HepG2 (cell line): ENCODE measurements at regions not wholly inside any gene's neighbourhood (a gene's known extent, or its start where the extent isn't known, plus 50 kb on each side); places are given as distances from the start of the nearest gene placed in this dataset.

ENCODE experiments used
- BORCS8-MEF2B ChIP-seq: sonication (generic); formaldehyde crosslinking; IDR thresholded peaks from 2 replicates; pipeline ENCODE4 v1.8.0; 2022; ENCODE audit warnings: mild to moderate bottlenecking, missing genetic modification reagents
- KDM5A ChIP-seq: fragments of 200-600 bp; sonication (generic); IDR thresholded peaks from 2 replicates; pipeline ENCODE4 v1.7.0; 2018; ENCODE audit warnings: antibody characterized with exemption, mild to moderate bottlenecking, low read length, borderline replicate concordance
- SMARCC2 ChIP-seq: fragments of 450-650 bp; IDR thresholded peaks from 2 replicates; pipeline ENCODE4 v1.6.1; 2017; ENCODE audit warnings: antibody characterized with exemption, mild to moderate bottlenecking
- SP5 ChIP-seq: IDR thresholded peaks from 2 replicates; pipeline ENCODE4 v1.6.1; 2016; ENCODE audit warnings: low read depth, borderline replicate concordance
- STAT5B ChIP-seq: sonication (generic); formaldehyde crosslinking; IDR thresholded peaks from 2 replicates; pipeline ENCODE4 v1.4.0; 2020; ENCODE audit warnings: missing genetic modification reagents
- ZNF34 ChIP-seq: sonication (generic); formaldehyde crosslinking; IDR thresholded peaks from 2 replicates; pipeline ENCODE4 v1.4.0; 2020; ENCODE audit warnings: mild to moderate bottlenecking, missing genetic modification reagents, borderline replicate concordance
- ZNF619 ChIP-seq: sonication (generic); formaldehyde crosslinking; IDR thresholded peaks from 2 replicates; pipeline ENCODE4 v1.4.0; 2020; ENCODE audit warnings: mild to moderate bottlenecking, missing genetic modification reagents
- TF ChIP-seq, protein P1 (sequence below): sonication (generic); formaldehyde crosslinking; IDR thresholded peaks from 2 replicates; pipeline ENCODE4 v1.4.0; 2020; ENCODE audit warnings: mild to moderate bottlenecking, missing genetic modification reagents
- TF ChIP-seq, protein P2 (sequence below), 2 experiments: fragments of 450-650 bp in 1 of 2; sonication (generic) in 1 of 2; formaldehyde crosslinking in 1 of 2; IDR thresholded peaks; 2 replicates each; pipeline versions ENCODE4 v1.6.1 to v1.8.0; 2016 to 2022; ENCODE audit warnings: antibody characterized with exemption in 1 of 2, mild to moderate bottlenecking in 1 of 2, missing genetic modification reagents in 1 of 2
- TF ChIP-seq, protein P3 (sequence below): sonication (generic); formaldehyde crosslinking; IDR thresholded peaks from 2 replicates; pipeline ENCODE4 v1.4.0; 2020; ENCODE audit warnings: missing genetic modification reagents, mild to moderate bottlenecking, borderline replicate concordance
- TF ChIP-seq, protein P4 (sequence below): sonication (generic); formaldehyde crosslinking; IDR thresholded peaks from 2 replicates; pipeline ENCODE4 v1.5.0; 2020; ENCODE audit warnings: mild to moderate bottlenecking, missing genetic modification reagents, moderate library complexity

DNA sequence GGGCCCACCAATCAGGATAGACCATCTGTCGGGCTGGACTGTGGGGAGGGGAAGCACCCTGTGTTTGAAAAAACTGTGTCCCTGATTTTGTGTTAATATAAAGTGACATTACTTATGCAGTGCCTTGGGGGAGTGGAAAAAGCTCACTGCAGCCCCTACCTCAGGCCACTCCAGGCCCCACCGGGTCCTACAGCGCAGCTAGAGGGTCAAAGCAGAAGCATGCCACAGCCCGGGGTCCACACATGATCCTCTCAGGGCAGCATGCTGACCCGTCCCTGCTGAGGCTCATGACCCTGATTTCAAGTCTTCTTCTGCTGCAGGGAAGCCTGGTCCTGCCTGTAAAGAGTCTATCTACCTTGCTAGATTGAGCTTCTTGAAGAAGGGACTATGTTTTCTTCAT lies 133.0 kb upstream of the PLCB4 start:
- TF ChIP-seq KDM5A: no peak
- TF ChIP-seq, protein P1, sequence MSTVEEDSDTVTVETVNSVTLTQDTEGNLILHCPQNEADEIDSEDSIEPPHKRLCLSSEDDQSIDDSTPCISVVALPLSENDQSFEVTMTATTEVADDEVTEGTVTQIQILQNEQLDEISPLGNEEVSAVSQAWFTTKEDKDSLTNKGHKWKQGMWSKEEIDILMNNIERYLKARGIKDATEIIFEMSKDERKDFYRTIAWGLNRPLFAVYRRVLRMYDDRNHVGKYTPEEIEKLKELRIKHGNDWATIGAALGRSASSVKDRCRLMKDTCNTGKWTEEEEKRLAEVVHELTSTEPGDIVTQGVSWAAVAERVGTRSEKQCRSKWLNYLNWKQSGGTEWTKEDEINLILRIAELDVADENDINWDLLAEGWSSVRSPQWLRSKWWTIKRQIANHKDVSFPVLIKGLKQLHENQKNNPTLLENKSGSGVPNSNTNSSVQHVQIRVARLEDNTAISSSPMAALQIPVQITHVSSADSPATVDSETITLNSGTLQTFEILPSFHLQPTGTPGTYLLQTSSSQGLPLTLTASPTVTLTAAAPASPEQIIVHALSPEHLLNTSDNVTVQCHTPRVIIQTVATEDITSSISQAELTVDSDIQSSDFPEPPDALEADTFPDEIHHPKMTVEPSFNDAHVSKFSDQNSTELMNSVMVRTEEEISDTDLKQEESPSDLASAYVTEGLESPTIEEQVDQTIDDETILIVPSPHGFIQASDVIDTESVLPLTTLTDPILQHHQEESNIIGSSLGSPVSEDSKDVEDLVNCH (CRISPR knock-in tag): no peak
- TF ChIP-seq, protein P2, sequence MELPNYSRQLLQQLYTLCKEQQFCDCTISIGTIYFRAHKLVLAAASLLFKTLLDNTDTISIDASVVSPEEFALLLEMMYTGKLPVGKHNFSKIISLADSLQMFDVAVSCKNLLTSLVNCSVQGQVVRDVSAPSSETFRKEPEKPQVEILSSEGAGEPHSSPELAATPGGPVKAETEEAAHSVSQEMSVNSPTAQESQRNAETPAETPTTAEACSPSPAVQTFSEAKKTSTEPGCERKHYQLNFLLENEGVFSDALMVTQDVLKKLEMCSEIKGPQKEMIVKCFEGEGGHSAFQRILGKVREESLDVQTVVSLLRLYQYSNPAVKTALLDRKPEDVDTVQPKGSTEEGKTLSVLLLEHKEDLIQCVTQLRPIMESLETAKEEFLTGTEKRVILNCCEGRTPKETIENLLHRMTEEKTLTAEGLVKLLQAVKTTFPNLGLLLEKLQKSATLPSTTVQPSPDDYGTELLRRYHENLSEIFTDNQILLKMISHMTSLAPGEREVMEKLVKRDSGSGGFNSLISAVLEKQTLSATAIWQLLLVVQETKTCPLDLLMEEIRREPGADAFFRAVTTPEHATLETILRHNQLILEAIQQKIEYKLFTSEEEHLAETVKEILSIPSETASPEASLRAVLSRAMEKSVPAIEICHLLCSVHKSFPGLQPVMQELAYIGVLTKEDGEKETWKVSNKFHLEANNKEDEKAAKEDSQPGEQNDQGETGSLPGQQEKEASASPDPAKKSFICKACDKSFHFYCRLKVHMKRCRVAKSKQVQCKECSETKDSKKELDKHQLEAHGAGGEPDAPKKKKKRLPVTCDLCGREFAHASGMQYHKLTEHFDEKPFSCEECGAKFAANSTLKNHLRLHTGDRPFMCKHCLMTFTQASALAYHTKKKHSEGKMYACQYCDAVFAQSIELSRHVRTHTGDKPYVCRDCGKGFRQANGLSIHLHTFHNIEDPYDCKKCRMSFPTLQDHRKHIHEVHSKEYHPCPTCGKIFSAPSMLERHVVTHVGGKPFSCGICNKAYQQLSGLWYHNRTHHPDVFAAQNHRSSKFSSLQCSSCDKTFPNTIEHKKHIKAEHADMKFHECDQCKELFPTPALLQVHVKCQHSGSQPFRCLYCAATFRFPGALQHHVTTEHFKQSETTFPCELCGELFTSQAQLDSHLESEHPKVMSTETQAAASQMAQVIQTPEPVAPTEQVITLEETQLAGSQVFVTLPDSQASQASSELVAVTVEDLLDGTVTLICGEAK (IDR thresholded peaks at IDR 0.05): no peak
- TF ChIP-seq, protein P2 (CRISPR knock-in tag; IDR thresholded peaks at IDR 0.05): no peak
- no peak for TF ChIP-seq ZNF34 (CRISPR knock-in tag)
- TF ChIP-seq BORCS8-MEF2B (CRISPR knock-in tag): no peak
- TF ChIP-seq STAT5B (CRISPR knock-in tag): no peak
- no peak for TF ChIP-seq SP5 (CRISPR knock-in tag)
- TF ChIP-seq, protein P3, sequence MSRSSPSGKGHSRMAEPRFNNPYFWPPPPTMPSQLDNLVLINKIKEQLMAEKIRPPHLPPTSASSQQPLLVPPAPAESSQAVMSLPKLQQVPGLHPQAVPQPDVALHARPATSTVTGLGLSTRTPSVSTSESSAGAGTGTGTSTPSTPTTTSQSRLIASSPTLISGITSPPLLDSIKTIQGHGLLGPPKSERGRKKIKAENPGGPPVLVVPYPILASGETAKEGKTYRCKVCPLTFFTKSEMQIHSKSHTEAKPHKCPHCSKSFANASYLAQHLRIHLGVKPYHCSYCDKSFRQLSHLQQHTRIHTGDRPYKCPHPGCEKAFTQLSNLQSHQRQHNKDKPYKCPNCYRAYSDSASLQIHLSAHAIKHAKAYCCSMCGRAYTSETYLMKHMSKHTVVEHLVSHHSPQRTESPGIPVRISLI (CRISPR knock-in tag): no peak
- TF ChIP-seq, protein P4, sequence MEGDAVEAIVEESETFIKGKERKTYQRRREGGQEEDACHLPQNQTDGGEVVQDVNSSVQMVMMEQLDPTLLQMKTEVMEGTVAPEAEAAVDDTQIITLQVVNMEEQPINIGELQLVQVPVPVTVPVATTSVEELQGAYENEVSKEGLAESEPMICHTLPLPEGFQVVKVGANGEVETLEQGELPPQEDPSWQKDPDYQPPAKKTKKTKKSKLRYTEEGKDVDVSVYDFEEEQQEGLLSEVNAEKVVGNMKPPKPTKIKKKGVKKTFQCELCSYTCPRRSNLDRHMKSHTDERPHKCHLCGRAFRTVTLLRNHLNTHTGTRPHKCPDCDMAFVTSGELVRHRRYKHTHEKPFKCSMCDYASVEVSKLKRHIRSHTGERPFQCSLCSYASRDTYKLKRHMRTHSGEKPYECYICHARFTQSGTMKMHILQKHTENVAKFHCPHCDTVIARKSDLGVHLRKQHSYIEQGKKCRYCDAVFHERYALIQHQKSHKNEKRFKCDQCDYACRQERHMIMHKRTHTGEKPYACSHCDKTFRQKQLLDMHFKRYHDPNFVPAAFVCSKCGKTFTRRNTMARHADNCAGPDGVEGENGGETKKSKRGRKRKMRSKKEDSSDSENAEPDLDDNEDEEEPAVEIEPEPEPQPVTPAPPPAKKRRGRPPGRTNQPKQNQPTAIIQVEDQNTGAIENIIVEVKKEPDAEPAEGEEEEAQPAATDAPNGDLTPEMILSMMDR (CRISPR knock-in tag): no peak
- TF ChIP-seq SMARCC2: no peak
- TF ChIP-seq ZNF619: no peak
